Stomach (tissue), 8 donors: ENCODE measurements at regions not wholly inside any gene's neighbourhood (a gene's known extent, or its start where the extent isn't known, plus 50 kb on each side); places are given as distances from the start of the nearest gene placed in this dataset.
A peak's percentile ranks its signal among the peaks of the same experiment; 100 is the strongest.

Experiments
- DNase-seq, 2 donors: peaks; one replicate each; pipeline versions ENCODE4 v3.0.0 to v3.0.0-alpha.2; 2013 to 2019
- H3K27ac ChIP-seq, 5 donors: fragments of 200-600 bp in 4 of 5; sonication (generic) in 4 of 5; one replicate each; pipeline ENCODE4 v1.5.1; 2013 to 2019; ENCODE audit warnings: mild to moderate bottlenecking in 1 of 5, moderate library complexity in 1 of 5
- H3K27me3 ChIP-seq, 3 donors: fragments of 200-600 bp; sonication (generic); one replicate each; pipeline ENCODE4 v1.5.1; 2017 to 2019; ENCODE audit warnings: mixed run types in 1 of 3
- H3K36me3 ChIP-seq, 4 donors: fragments of 200-600 bp; sonication (generic); 1 replicate in 3 of 4; 2 replicates in 1 of 4; pipeline ENCODE4 v1.5.1; 2016 to 2019
- H3K4me1 ChIP-seq, 4 donors: fragments of 200-600 bp; sonication (generic); one replicate each; pipeline ENCODE4 v1.5.1; 2016 to 2019
- H3K4me3 ChIP-seq, 4 donors: fragments of 200-600 bp; sonication (generic) in 3 of 4; one replicate each; pipeline ENCODE4 v1.5.1; 2016 to 2019; ENCODE audit warnings: mild to moderate bottlenecking in 1 of 4
- H3K9me3 ChIP-seq, 4 donors: fragments of 200-600 bp; sonication (generic); one replicate each; pipeline ENCODE4 v1.5.1; 2016 to 2019
- CTCF ChIP-seq, 7 experiments: fragments of 450-650 bp in 4 of 7; fragments of 200-600 bp in 3 of 7; sonication (generic) in 3 of 7; IDR thresholded peaks; one replicate each; pipeline ENCODE4 v1.5.1; 2016 to 2019; ENCODE audit warnings: antibody characterized with exemption in 7 of 7, control low read depth in 2 of 7, mild to moderate bottlenecking in 1 of 7
- EP300 ChIP-seq: sonication (generic); formaldehyde crosslinking; IDR thresholded peaks from one replicate; pipeline ENCODE4 v1.6.1; 2017; ENCODE audit warnings: antibody characterized with exemption
- POLR2A ChIP-seq, 4 donors: fragments of 450-650 bp; IDR thresholded peaks; one replicate each; pipeline ENCODE4 v1.6.1; 2016; ENCODE audit warnings: antibody characterized with exemption in 4 of 4, control low read depth in 2 of 4, mild to moderate bottlenecking in 1 of 4, moderate library complexity in 1 of 4
- POLR2AphosphoS5 ChIP-seq, 3 donors: sonication (generic); formaldehyde crosslinking; IDR thresholded peaks; one replicate each; pipeline ENCODE4 v1.6.1; 2016; ENCODE audit warnings: antibody characterized with exemption in 3 of 3
- WGBS, 5 donors: extraction: QIAGEN DNeasy Blood & Tissue Kit in 3 of 5; methylation state at CpG; one replicate each; pipeline versions ENCODE4 v1.1.5 to v1.1.7; 2013 to 2018; 5-methylcytosine and 5-hydroxymethylcytosine counted together
- intact Hi-C: fragments of 100-400 bp; cut with DNase I; formaldehyde crosslinking; loops from one replicate; pipeline ENCODE4 v1.15.1; 2023; ENCODE audit warnings: low total_unique reads
- donor health status: healthy with polysubstance abuse.
- donor health status: Bipolar disorder and iron deficiency.
- donor health status: healthy.

- DNase-seq, result no peak
- TF ChIP-seq EP300 (no peak), POLR2AphosphoS5 (IDR thresholded peaks at IDR 0.05) (no peak), CTCF (IDR thresholded peaks at IDR 0.05) (no peak), POLR2A (IDR thresholded peaks at IDR 0.05) (no peak)
- intact Hi-C loops, result no loop called here
- H3K27me3 ChIP-seq, result no peaks in the 10 kb centered on the region
- H3K4me3 ChIP-seq, result no peak overlapping the region
- no peaks in the 10 kb centered on the region for H3K4me1 ChIP-seq
- H3K36me3 ChIP-seq, result no peaks in the 10 kb centered on the region
- H3K9me3 ChIP-seq, result no peaks in the 10 kb centered on the region
- no peak overlapping the region for H3K27ac ChIP-seq
These were observed 831.0 kb upstream of the ACVR2A start for GRCh38 chr2:147013696-147014392.

- Histone ChIP-seq H3K9me3 (no peaks in the 10 kb centered on the region), H3K4me1 (no peaks in the 10 kb centered on the region), H3K36me3 (no peaks in the 10 kb centered on the region), H3K27me3 (no peaks in the 10 kb centered on the region), H3K4me3 (no peak overlapping the region), H3K27ac (no peak overlapping the region)
- intact Hi-C loops, result no loop called here
- WGBS, 5 donors, result 63 to 73% (median 68%) methylated on average over 2 of the region's 2 CpGs
- no peak for TF ChIP-seq EP300
- no peak for TF ChIP-seq POLR2A (IDR thresholded peaks at IDR 0.05)
- no peak for TF ChIP-seq POLR2AphosphoS5 (IDR thresholded peaks at IDR 0.05)
- no peak for TF ChIP-seq CTCF (IDR thresholded peaks at IDR 0.05)
- DNase-seq, result no peak
These were observed 836.3 kb upstream of the ACVR2A start for GRCh38 chr2:147008481-147008880.

GRCh38 chr2:147006736-147007141, 838.1 kb upstream of the ACVR2A start:
- WGBS, 5 donors, result 45 to 74% (median 62%) methylated on average over 2 of the region's 2 CpGs
- no peaks in the 10 kb centered on the region for H3K4me1 ChIP-seq
- no peaks in the 10 kb centered on the region for H3K36me3 ChIP-seq
- TF ChIP-seq POLR2AphosphoS5 (IDR thresholded peaks at IDR 0.05) (no peak), CTCF (IDR thresholded peaks at IDR 0.05) (no peak), POLR2A (IDR thresholded peaks at IDR 0.05) (no peak), EP300 (no peak)
- no peak overlapping the region for H3K27ac ChIP-seq
- intact Hi-C loops, result no loop called here
- peak in 1 of 2 donors; percentile 57 for DNase-seq
- no peak overlapping the region for H3K4me3 ChIP-seq
- no peaks in the 10 kb centered on the region for H3K9me3 ChIP-seq
- H3K27me3 ChIP-seq, result no peaks in the 10 kb centered on the region

GRCh38 chr2:147003081-147003480, 841.7 kb upstream of the ACVR2A start:
- no peak for DNase-seq

More at GRCh38 chr2:147003081-147003480, 841.7 kb upstream of the ACVR2A start:
- TF ChIP-seq CTCF (IDR thresholded peaks at IDR 0.05) (no peak), POLR2AphosphoS5 (IDR thresholded peaks at IDR 0.05) (no peak), POLR2A (IDR thresholded peaks at IDR 0.05) (no peak), EP300 (no peak)
- H3K9me3 ChIP-seq, result no peaks in the 10 kb centered on the region
- no peak overlapping the region for H3K4me3 ChIP-seq
- 67 to 84% (median 73%) methylated on average over 2 of the region's 2 CpGs for WGBS, 5 donors
- no peaks in the 10 kb centered on the region for H3K36me3 ChIP-seq
- no peaks in the 10 kb centered on the region for H3K4me1 ChIP-seq
- no peaks in the 10 kb centered on the region for H3K27me3 ChIP-seq
- intact Hi-C loops, result no loop called here
- H3K27ac ChIP-seq, result no peak overlapping the region
